ENCODE measurements at regions not wholly inside any gene's neighbourhood (a gene's known extent, or its start where the extent isn't known, plus 50 kb on each side); places are given as distances from the start of the nearest gene placed in this dataset.

DNA sequence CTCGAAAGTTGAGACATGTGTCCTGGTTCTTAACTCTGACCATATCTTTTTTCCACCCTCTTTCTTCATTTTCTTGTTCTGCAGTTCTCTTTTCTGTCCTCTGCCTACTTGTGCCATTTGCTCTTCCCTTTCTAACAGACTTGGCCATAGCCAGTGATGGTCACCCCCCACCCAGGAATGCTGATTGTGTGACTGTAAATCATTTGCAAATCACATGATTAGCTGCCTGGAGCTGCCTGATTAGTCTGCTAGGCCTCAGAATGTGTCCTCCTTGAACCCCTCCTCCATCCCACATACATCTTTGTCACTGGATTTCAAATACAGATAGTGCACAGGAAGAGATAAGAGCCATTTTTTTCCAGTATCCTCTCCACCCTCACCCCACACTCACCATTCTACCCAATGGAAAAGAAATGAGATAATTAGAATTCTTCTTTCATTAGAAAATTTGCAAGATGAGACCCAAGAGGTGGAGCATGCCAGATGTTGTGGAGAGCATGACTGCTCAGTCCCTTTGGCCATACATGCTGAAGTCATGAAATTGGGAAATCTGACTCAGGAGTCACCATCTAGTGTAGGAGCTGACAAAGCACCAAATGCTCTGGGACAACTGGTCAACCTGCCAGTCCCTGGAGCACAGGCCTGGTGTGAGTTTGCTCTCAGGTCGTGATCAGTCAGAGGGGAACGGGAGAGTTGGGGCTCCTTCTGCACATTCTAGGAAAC is 538.2 kb downstream of the CCDC171 start:
- Histone ChIP-seq H3K27ac (ENCODE audit: control insufficient read depth, insufficient read depth, low read length) (no peak overlapping the region), H3K9ac (ENCODE audit: control insufficient read depth, extremely low read depth, insufficient read depth, low read length) (no peak overlapping the region), H3K36me3 (ENCODE audit: control insufficient read depth in 2 of 2, extremely low read depth in 1 of 2, insufficient read depth in 2 of 2, low read length in 2 of 2) (no peaks in the 10 kb centered on the region), H3K4me3 (ENCODE audit: control insufficient read depth in 2 of 3, extremely low read depth in 1 of 3, insufficient read depth in 2 of 3, low read depth in 1 of 3, low read length in 3 of 3) (no peak overlapping the region), H3K9me3 (ENCODE audit: control insufficient read depth, low read depth, low read length) (no peaks in the 10 kb centered on the region), H4K20me1 (ENCODE audit: control insufficient read depth, extremely low read depth, insufficient read depth, low read length) (no peaks in the 10 kb centered on the region), H3K4me2 (ENCODE audit: control insufficient read depth, extremely low read depth, insufficient read depth, low read depth, low read length) (no peak overlapping the region), H3K27me3 (ENCODE audit: control insufficient read depth, extremely low read depth, insufficient read depth, low read length) (no peaks in the 10 kb centered on the region), H2AFZ (ENCODE audit: control insufficient read depth, low read length) (no peak overlapping the region), H3K4me1 (ENCODE audit: control insufficient read depth, extremely low read depth, insufficient read depth, low read length) (no peaks in the 10 kb centered on the region), H3K79me2 (ENCODE audit: control insufficient read depth, insufficient read depth, low read length) (no peaks in the 10 kb centered on the region), H3K9me1 (ENCODE audit: control insufficient read depth, extremely low read depth, insufficient read depth, low read length) (no peaks in the 10 kb centered on the region)
- DNase-seq (ENCODE audit: low read depth, low spot score), result no peak
- FAIRE-seq, result no peak
- TF ChIP-seq, protein P1, sequence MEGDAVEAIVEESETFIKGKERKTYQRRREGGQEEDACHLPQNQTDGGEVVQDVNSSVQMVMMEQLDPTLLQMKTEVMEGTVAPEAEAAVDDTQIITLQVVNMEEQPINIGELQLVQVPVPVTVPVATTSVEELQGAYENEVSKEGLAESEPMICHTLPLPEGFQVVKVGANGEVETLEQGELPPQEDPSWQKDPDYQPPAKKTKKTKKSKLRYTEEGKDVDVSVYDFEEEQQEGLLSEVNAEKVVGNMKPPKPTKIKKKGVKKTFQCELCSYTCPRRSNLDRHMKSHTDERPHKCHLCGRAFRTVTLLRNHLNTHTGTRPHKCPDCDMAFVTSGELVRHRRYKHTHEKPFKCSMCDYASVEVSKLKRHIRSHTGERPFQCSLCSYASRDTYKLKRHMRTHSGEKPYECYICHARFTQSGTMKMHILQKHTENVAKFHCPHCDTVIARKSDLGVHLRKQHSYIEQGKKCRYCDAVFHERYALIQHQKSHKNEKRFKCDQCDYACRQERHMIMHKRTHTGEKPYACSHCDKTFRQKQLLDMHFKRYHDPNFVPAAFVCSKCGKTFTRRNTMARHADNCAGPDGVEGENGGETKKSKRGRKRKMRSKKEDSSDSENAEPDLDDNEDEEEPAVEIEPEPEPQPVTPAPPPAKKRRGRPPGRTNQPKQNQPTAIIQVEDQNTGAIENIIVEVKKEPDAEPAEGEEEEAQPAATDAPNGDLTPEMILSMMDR (optimal IDR thresholded peaks at IDR 0.05 in 1 of 3, IDR thresholded peaks at IDR 0.05 in 1 of 3, conservative IDR thresholded peaks at IDR 0.05 in 1 of 3; ENCODE audit: extremely low read depth in 1 of 3, insufficient read depth in 2 of 3, low read length in 3 of 3), result no peak
- no peak for TF ChIP-seq EZH2 (IDR thresholded peaks at IDR 0.05; ENCODE audit: low read length)
- dilution Hi-C loops (cut with MboI; ENCODE audit: extremely low pct_ligation_motif_present, low sequenced_read_pairs), result no loop called here

DNA sequence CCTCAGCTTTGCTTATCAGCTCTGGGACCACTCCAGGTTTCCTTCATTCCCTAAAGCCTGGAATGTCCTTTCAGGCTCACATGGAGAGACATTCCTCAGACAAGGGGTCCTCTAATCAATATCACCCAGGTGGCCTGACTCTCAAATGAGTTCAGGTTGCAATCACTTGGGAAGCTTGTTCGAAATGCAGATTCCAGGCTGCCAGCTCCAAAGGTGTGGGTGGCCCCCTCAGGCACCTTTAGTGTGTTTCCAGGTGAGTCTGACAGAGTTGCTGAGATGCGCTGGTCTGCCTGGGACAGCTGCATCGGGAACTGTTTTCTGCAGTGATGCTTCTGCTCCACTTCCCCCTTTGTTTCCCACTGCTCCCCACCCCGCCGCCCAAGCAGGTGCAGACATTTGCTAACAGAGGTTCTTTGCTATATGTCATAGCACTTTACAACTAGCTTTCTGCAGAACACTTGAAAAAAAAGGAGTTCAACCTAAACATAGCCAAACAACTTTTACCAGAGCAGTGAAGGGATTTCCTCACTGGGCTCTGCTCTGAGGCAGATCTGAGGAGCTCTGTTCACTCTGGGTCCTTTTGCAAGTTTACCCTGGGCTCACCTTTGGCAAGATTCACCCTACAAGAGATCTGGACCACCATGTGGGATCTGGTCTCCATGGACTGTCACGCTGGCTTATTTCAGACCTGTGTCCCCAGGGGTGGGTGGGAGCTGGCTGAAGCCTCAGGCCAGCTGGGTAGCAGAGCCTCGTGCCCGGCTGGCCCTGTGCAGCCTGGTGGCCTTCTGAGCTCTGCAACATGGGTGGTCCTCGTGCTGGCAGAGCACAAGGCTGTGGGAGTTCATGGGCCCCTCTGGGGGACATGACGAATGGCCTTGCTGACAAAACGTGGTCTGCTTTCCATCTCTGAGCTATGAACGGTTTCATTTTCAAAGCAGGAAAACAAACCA is 539.6 kb downstream of the CCDC171 start:
- Histone ChIP-seq H3K36me3 (ENCODE audit: control insufficient read depth in 2 of 2, extremely low read depth in 1 of 2, insufficient read depth in 2 of 2, low read length in 2 of 2) (no peaks in the 10 kb centered on the region), H3K4me3 (ENCODE audit: control insufficient read depth in 2 of 3, extremely low read depth in 1 of 3, insufficient read depth in 2 of 3, low read depth in 1 of 3, low read length in 3 of 3) (no peak overlapping the region), H3K9me1 (ENCODE audit: control insufficient read depth, extremely low read depth, insufficient read depth, low read length) (no peaks in the 10 kb centered on the region), H3K9ac (ENCODE audit: control insufficient read depth, extremely low read depth, insufficient read depth, low read length) (no peak overlapping the region), H3K4me1 (ENCODE audit: control insufficient read depth, extremely low read depth, insufficient read depth, low read length) (no peaks in the 10 kb centered on the region), H3K9me3 (ENCODE audit: control insufficient read depth, low read depth, low read length) (no peaks in the 10 kb centered on the region), H3K27ac (ENCODE audit: control insufficient read depth, insufficient read depth, low read length) (no peak overlapping the region), H3K4me2 (ENCODE audit: control insufficient read depth, extremely low read depth, insufficient read depth, low read depth, low read length) (no peak overlapping the region), H3K79me2 (ENCODE audit: control insufficient read depth, insufficient read depth, low read length) (no peaks in the 10 kb centered on the region), H4K20me1 (ENCODE audit: control insufficient read depth, extremely low read depth, insufficient read depth, low read length) (no peaks in the 10 kb centered on the region), H2AFZ (ENCODE audit: control insufficient read depth, low read length) (no peak overlapping the region), H3K27me3 (ENCODE audit: control insufficient read depth, extremely low read depth, insufficient read depth, low read length) (no peaks in the 10 kb centered on the region)
- no peak for FAIRE-seq
- TF ChIP-seq, protein P1 (optimal IDR thresholded peaks at IDR 0.05 in 1 of 3, IDR thresholded peaks at IDR 0.05 in 1 of 3, conservative IDR thresholded peaks at IDR 0.05 in 1 of 3; ENCODE audit: extremely low read depth in 1 of 3, insufficient read depth in 2 of 3, low read length in 3 of 3), result no peak
- no peak for TF ChIP-seq EZH2 (IDR thresholded peaks at IDR 0.05; ENCODE audit: low read length)
- dilution Hi-C loops (cut with MboI; ENCODE audit: extremely low pct_ligation_motif_present, low sequenced_read_pairs), result no loop called here
- no peak for DNase-seq (ENCODE audit: low read depth, low spot score)
